GM18511 (cell line): ENCODE measurements at regions not wholly inside any gene's neighbourhood (a gene's known extent, or its start where the extent isn't known, plus 50 kb on each side); places are given as distances from the start of the nearest gene placed in this dataset.

Source experiments
- ATAC-seq: cut with Tn5 transposase; IDR thresholded peaks from one replicate; pipeline ENCODE4 v1.9.1; 2021; ENCODE audit warnings: mild to moderate bottlenecking, moderate library complexity; ENCODE audit not compliant: unreplicated experiment

DNA sequence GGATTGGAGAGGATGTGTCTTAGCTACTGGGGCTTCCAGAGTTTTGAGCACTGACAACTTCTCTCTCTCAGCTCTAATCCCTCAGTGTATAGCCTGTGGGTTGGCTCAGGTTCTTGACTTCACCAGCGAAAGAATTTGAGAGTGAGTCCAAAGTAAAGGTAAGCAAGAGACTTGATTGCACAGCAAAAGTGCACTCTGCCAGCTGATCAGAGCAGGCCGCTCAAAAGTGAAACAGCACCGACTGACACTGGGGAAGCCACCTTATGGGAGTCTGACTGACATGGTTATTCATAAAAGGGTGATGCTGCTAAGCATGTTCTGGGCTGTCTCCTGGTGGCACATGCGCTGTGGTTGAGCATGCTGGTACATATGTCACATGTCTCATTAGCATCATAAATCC, 389.5 kb downstream of the CBLN4 start:
- ATAC-seq = no peak

DNA sequence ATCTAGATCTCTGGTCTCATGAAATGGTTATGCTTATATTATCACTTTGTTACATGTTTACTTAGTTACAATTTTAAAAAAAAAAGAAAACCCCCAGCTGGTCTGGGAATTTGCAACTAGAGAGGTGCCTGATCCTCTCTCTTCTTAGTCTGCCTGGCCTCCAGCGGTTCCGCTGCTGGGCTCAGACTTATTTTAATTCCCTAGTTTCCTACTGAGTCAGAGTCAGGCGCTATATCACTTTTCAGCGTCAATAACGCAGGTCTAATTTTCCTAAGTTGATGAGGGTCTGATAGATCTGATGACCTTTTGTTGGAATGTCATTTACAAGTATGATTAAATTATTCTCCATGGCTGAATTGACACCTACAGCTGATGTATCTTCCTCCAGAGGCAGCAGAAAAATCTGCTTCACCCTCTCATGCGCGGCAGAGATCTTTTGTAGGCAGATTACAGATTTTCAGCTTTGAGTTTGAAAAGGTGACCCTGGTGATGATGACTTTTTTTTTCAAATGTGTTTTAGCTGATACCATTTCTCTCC, 391.0 kb downstream of the CBLN4 start:
- no peak for ATAC-seq

DNA sequence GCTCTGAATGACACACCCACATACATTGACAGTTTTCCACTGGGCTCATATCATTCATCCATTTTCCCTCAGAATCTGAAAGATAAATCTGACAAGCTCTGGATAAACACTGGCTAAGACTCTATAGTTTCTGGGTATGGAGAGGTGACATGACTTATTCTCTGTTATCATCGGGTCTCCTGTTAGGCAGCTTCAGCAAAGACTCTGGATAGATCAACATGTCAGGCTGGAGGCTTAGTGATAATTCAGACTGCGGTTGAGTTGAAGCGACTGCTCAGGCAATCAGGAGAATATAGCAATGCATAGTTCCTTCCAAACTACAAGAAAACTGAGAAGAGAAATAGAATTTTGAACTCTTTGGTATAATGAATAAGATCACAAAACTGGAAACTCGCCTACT, 394.6 kb downstream of the CBLN4 start:
- no peak for ATAC-seq

DNA sequence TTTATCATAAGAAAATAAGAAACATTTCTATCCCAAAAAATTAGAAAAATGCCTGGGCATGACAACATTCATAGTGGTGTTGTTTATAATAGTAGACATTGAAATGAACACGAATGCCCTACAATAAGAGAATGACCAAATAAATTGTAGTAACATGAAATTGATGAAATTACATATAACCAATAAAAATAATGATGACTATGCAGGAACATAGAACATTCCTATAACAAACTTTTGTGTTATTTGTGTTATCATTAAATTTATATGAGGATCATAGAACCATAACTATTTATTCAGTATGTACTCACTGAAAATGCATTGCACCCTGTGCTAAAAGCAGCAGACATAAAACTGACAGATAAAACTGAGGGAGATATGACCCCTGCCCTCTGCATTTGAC, 399.7 kb downstream of the CBLN4 start:
- no peak for ATAC-seq

DNA sequence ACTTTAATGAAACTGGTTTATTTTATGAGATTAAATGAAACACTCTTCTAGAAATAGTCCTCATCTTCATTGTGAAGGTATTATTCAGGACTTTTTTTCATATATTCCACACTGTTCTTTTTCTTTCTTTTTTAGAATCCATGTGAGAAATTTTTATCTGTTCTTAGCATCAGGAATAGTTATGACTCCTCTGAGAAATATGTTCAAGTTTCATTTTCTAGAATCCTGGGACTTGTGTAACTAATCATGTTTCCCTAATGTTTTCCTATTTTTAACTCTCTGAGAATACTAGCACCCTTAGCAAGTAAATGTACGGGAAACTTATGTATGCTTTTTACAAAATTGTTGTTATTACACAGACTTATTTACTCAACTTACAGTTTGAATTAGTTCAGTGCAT, 407.8 kb downstream of the CBLN4 start:
- no peak for ATAC-seq

DNA sequence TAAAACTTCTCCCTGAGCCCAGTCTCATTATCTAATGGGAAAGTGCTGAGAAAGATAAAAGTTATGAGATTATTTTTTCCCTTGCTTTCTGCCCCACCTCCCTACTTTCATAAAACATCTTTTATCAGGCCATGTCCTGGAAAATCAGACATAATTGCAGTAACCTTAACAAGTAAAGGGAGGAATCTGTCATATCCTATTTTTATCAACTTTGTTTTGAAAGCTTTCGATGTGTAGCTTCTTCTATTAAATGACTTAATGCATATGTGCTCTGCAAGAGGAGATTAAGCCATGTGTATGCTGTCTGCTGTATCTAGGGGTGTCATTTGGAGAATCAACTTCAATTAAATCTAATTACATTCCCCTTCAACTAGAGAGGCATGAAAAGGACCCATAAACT, 408.9 kb downstream of the CBLN4 start:
- no peak for ATAC-seq

DNA sequence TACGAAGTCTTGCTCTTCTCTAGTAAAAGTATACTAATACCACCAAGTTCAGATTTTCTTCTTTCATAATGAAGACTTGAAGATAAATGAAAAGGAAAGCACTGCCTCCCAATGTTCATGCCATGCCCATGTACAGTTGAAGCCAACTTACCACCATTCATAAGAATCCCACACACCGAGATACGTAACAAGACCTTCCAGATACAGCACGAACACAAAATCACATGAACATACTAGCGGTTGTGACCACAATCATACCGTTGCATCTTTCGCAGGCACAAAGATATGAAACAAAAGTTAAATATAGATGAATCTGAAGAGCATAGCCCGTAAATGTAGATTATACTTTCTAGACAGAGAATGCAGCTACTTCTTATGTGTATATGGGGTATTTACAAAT, 412.5 kb downstream of the CBLN4 start:
- no peak for ATAC-seq

DNA sequence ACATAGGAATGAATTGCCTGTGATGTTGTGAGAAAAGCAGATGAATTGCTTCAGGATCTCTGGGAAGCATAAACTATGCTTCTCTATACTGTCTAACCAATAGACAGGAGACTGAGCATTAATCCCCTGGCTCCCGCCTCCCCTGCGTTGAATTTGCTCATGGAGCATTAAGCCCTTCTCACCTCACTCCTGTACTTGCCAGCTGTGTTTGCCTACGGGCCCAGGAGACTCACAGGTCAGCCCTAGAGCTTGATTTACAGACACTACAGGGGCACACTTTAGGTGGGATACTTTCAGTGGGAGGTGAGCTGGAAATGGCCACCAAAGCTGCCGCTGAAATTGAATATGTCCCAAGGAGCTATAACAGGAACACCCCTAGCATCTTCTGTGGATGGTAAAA, 418.7 kb downstream of the CBLN4 start:
- no peak for ATAC-seq

DNA sequence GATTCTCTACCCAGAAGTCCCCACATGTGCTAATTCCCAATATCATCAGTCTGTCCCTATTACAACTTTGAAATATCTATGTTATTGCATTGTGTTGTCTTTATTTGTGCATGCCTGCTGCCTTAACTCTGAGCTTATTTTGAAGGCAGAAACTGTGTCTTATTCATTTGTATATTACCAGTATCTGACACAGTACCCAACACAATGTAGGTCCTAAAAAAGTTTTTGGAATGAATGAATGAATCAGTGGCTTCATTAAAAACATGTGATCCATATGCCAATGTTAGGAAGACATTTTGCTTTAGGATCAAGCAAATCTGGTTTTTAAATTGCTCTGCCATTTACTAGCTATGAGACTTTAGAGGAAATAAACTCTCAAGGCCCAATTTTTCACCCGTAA, 420.4 kb downstream of the CBLN4 start:
- ATAC-seq = no peak

DNA sequence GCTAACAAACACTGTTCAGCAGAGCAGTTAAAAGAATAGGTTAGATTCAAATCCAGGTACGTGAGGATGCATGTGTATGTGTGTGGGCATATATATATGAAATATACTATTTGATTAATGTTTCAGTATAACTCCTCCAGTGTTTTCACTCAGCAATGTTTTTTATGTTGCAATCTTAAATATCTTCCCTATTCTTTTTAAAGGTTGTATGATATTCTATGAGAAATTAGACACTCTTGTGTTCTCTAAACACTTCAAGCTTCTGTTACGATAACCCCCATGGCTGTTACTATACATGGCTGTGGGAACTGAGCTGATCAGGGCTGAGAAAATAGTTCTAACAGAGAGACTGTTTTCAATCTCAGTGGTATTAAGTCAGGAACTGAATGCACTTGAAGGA, 421.0 kb downstream of the CBLN4 start:
- no peak for ATAC-seq

DNA sequence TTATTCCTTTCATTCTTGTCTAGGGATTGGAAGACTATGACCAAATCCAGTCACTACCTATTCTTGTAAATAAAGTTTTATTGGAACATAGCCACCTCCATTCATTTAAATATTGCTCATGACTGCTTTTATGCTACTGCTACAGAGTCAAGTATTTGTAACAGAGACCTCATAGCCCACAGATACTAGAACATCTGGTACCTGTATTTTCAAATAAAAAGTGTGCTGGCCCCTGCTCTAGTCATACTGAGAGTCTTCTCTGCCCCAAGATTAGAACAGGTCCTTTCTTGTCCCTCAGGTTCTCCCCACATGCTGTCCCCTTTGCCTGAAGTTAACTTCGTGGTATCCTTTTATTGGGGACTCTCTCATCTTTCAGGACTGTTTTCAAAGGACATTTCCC, 422.3 kb downstream of the CBLN4 start:
- no peak for ATAC-seq

DNA sequence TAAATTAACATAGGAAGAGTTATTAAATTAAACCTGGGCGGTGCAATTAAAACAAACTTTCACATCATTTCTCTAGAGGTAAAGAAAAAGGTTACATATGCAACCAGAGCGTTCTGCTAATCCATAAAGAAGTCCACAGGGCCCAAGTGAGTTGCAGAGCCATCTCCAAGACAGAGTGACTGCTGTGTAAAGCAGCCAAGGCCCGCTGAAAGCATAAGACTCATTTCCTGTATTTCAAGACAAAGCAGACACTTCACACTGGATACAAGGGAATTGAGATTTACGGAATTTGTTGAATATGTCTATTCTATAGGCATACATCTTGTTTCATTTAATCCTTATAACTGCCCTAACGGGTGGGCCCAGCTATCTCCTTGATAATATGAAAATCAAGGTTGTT, 422.8 kb downstream of the CBLN4 start:
- ATAC-seq = no peak

DNA sequence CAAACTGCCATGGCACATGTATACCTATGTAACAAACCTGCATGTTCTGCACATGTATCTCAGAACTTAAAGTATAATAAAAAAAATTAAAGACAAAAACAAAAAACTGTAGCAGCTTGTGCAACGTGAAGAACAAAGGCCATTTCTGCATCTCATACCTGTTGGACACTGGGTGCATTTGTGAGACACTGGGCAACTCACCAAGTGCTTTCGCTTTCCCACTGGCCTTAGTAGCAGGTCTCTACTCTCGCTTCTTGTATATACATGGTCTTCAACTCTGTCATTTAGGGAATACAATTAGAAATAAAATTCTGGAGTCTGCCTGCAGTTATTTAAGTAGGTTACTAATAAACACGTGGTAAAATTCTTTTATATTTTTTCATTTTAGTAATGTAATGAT, 423.8 kb downstream of the CBLN4 start:
- ATAC-seq = no peak

DNA sequence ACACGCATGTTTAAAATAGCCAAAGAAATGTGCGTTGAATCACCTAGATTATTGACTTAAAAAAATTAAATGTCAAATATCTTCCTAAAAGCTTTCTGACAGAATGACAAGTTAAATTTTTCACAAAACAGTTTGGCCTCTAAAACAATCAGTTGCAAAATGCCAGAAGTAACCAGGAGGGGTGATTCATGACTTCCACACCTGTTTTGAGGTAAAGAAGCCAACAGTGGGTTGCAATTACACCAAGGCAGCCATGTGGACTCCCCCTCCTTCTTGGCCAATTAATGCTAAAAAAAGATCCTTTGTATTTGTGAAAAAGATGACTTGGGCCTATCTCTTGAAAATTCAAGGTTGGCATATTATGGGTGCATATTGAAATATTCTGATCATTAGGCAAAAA, 424.8 kb downstream of the CBLN4 start:
- ATAC-seq = no peak

DNA sequence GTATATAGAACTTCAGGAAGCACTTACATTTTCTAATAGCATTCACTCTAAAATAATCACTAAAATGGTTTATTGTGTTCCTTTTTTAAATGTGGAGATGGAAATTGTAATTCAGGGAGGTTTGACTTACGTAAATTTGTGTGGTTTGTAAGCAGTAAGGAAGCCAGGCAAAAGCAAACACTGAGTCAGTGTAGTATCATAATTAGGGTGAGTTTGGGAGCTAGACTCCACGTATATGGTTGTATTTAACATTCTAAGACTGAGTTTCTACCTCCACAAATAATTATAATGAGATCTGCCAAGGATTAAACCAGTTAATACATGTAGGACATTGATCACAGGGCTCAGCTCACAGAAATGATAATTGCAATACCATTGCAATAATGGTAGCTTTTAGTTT, 425.5 kb downstream of the CBLN4 start:
- ATAC-seq = no peak

DNA sequence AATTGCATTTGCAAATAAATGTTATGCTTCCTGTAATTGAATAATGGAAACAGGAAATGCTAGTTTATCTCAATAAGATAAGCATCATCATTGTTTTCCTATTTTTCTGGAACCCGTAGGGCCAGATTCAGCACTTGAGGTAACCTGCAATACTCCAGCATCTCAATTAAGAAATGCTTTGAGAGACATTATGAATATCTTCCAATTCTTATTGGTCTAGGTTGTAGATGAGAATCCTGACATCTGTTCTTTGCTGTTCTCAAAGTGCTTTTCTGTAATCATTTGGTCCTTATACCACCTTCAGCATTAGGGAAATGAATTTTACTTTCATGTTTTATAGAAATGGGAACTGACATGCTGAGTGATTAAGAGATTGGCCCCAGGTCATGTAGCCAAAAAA, 428.3 kb downstream of the CBLN4 start:
- ATAC-seq = no peak

DNA sequence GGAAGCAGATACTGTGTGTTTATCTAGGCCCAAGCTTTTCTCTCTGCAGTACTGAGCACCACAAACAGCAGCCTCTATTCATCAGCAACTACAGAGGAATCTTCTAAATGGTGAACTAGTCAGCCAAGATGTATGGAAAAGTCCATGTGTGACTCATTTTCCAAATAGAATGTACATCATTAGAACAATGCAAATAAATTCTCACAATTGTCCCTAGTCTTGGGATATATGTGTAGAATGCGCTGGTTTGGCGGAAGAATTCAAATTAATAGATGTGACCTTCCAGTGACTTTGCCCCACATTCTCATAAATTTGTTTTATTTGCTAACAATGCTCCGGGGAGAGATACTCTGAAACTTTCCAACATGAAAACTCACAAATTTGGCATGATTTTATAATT, 436.2 kb downstream of the CBLN4 start:
- ATAC-seq = no peak

DNA sequence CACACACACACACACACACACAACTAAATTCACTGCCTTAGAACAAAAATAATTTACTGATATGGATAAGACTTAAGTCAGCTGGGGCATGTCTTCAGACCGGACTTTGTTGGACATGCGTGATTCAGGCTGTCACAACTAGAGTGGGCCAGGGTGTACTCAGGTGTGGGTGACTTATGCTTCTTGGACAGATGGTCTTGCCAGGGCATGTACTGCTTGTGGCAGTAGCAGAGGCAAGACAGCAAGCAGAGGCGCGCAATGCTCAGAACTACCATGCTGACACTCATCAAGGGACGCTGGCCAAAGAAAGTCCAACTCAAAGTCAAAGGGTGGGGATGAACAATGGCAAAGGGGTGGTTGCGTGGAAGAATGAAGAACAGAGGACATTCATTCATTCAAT, 437.5 kb downstream of the CBLN4 start:
- no peak for ATAC-seq

DNA sequence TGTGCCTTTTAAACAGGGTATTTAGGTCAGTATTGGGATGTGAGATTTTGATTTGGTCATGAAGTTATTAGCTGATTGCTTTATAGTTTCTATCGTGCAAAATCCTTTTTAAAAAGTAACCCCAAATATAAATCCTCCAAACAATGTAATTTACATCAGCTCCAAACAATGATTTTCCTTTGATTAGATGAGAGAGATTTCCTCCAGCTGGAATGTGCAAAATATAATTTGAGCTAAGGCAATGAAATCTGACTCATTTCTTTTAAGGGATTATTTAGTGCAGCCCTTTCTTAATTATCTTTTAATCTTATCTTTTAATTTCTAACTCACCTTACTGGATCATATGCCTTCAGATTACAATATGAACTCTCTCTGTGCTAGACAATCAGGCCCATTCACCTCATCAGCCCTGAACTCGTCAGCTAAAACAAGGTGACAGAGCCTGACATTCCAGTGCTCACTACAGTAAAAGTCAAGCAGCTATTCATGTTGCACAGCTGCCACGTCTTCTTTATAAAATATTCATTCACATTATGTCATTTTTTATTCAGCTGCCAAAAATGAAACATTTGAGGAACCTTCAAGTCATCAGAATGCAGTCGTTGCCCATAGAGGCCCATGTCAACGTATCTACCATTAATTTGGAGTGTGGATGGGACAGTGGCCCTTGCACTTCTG, 440.1 kb downstream of the CBLN4 start:
- ATAC-seq = no peak

DNA sequence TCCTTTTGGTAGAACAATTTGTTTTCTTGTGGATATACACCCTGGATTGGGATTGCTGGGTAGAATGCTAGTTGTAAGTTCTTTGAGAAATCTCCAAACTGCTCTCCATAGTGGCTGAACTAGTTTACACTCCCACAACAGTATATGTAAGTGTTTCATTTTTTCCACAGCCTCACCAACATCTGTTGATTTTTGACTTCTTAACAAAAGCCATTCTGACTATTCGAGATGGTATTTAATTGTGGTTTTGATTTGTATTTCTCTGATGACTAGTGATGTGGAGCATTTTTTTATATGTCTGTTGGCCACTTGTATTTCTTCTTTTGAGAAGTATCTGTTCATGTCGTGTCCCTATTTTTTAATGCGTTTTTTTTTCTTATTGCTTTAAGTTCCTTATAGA, 444.1 kb downstream of the CBLN4 start:
- ATAC-seq = no peak

DNA sequence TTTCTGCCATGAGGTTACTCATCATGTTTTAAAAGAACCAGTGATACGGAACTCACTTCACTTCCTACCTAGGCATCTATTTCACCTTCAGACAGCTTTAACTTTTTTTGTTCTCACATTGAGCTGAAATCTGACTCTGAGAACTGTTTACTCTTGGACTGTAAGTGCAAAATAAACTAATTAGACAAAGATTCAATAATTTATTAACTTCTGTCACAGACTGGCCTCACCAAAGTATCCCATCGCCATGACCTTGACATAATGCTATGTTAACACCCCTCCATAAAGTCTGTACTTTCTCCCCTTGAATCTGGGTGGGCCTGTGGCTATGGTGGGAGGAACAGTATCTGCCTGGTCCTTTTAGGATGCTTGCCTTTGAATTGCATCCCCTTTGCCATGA, 448.1 kb downstream of the CBLN4 start:
- no peak for ATAC-seq

DNA sequence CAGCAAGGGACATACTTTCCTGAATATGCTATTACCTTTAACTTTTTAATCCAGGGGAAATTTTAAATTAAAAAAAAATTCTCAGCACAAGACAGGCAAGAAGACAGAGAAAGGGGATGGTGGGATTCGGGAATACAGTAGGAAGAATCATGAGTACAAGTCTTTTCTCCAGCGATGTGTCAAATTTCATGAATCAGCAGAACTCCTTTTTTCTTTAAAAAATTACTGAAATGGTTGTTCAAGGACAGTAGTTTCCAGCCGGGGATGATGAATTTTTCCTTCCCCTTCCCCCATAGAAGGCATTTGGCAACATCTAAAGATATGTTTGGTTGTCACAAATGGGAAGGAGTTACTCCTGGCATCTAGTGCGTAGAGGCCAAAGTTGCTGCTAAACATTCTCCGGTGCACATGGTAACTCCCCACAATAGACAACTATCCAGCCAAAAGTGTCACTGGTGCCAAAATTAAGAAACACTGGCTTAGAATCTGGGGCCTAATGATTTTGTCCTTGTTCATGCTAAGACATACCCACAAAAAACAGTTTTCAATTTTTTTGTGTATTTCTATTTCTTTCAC, 450.2 kb downstream of the CBLN4 start:
- ATAC-seq = no peak

DNA sequence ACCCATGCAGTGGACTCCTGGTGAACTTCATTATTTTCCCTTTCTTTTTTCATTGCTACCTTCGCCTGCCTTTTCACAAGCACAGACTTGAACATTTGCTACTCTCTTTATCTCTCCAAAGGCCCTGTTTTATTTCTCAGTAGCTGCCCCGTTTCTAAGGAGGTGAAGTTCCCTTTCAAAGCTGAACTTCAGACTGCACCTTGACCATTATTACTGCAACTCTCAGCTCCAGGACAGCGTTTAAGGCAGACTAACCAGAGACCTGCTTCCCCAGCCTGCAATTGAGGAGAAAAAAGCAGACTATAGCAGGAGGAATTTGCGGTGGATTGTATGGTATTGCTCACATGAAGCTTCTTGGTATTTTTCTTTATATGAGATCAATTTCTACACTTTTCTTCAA, 460.7 kb downstream of the CBLN4 start:
- no peak for ATAC-seq
